IPS-18a (cell line): ENCODE measurements at regions not wholly inside any gene's neighbourhood (a gene's known extent, or its start where the extent isn't known, plus 50 kb on each side); places are given as distances from the start of the nearest gene placed in this dataset.

Experiments
- H3K27ac ChIP-seq: one replicate; pipeline ENCODE4 v1.5.1; 2013; ENCODE audit warnings: low read length
- H3K27me3 ChIP-seq: one replicate; pipeline ENCODE4 v1.6.1; 2013; ENCODE audit warnings: mild to moderate bottlenecking, low read length; ENCODE audit not compliant: control insufficient read depth, insufficient read depth
- H3K36me3 ChIP-seq: one replicate; pipeline ENCODE4 v1.6.1; 2013; ENCODE audit warnings: low read depth, low read length; ENCODE audit not compliant: control insufficient read depth
- H3K4me1 ChIP-seq: one replicate; pipeline ENCODE4 v1.6.1; 2013; ENCODE audit warnings: low read depth, low read length; ENCODE audit not compliant: control insufficient read depth
- H3K4me3 ChIP-seq: one replicate; pipeline ENCODE4 v1.5.1; 2013; ENCODE audit warnings: low read length
- H3K9ac ChIP-seq: one replicate; pipeline ENCODE4 v1.6.1; 2013; ENCODE audit warnings: mild to moderate bottlenecking, low read length, moderate library complexity
- H3K9me3 ChIP-seq: one replicate; pipeline ENCODE4 v1.6.1; 2013; ENCODE audit warnings: low read depth, low read length; ENCODE audit not compliant: control insufficient read depth

DNA sequence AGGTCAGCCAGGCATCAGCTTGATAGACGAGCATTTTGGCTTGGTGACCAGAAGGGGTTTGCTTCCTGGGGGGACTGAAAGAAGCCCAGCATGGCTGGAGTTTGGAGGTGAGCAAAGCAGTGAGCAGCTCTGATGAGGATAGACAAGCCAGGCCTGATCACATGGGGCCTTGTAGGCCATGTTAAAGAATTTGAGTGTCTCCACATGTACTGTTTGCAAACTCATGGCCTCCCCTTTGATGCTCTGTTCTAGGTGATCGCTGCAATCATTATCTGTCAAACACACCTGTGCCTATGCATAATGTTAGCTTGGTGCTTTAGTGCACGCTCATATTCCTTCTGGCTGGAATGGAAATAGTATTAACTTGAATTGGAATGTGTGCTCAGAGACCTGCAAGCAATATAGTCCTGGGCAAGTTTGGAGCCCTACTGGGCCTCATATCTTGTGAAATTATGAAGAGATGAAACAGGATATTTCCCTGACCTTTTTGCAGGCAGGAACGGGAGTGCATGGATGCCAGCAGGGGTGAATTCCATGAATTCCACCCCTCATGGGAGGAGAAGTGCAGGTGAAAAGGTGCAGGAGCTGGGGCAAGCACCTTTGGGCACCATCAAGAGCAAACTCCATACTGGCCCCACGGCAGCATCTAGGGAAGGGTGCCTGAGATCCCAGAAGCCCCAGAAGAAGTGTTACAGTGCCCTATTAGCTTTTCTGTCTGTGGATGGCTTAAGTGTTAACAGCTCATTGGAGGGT, 480.5 kb downstream of the EPM2A start:
- H3K27ac ChIP-seq, result no peak overlapping the region
- no peaks in the 10 kb centered on the region for H3K9me3 ChIP-seq
- no peaks in the 10 kb centered on the region for H3K27me3 ChIP-seq
- no peak overlapping the region for H3K9ac ChIP-seq
- no peak overlapping the region for H3K4me3 ChIP-seq
- no peaks in the 10 kb centered on the region for H3K4me1 ChIP-seq
- H3K36me3 ChIP-seq, result no peaks in the 10 kb centered on the region

DNA sequence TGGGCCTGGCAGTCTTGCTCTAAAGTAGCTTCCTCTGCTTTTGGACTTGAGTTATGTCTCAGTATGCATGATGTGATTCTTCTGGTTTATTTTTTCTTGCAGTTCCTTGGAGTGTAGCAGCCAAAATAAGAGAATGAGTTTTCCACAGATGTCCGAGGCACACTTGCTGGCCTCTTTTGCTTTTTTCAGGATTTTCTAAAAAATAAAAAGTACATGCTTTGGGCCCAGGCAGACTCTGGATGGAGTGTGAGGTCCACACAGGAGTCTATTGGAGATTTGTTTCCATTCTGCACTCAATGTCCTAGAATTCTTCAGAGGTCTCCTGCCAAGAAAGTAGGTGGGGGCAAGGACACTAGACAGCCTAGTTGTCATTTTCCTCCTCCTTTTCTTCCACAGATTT, 477.6 kb downstream of the EPM2A start:
- H3K9ac ChIP-seq, result no peak overlapping the region
- no peaks in the 10 kb centered on the region for H3K36me3 ChIP-seq
- no peaks in the 10 kb centered on the region for H3K27me3 ChIP-seq
- H3K27ac ChIP-seq, result no peak overlapping the region
- no peaks in the 10 kb centered on the region for H3K9me3 ChIP-seq
- no peak overlapping the region for H3K4me3 ChIP-seq
- no peaks in the 10 kb centered on the region for H3K4me1 ChIP-seq

GRCh38 chr6:145258122-145258521, 477.2 kb downstream of the EPM2A start:
- no peaks in the 10 kb centered on the region for H3K27me3 ChIP-seq
- H3K36me3 ChIP-seq, result no peaks in the 10 kb centered on the region

GRCh38 chr6:145260484-145261175, 474.7 kb downstream of the EPM2A start:
- H3K27ac ChIP-seq, result no peak overlapping the region
- H3K9ac ChIP-seq, result no peak overlapping the region
- H3K4me1 ChIP-seq, result no peaks in the 10 kb centered on the region
- H3K36me3 ChIP-seq, result no peaks in the 10 kb centered on the region
- H3K9me3 ChIP-seq, result no peaks in the 10 kb centered on the region
- H3K27me3 ChIP-seq, result no peaks in the 10 kb centered on the region
- H3K4me3 ChIP-seq, result no peak overlapping the region

More at GRCh38 chr6:145258122-145258521, 477.2 kb downstream of the EPM2A start:
- H3K4me1 ChIP-seq, result no peaks in the 10 kb centered on the region
- no peak overlapping the region for H3K27ac ChIP-seq
- H3K9ac ChIP-seq, result no peak overlapping the region
- no peaks in the 10 kb centered on the region for H3K9me3 ChIP-seq
- H3K4me3 ChIP-seq, result no peak overlapping the region

GRCh38 chr6:145261758-145262157, 473.6 kb downstream of the EPM2A start:
- H3K4me1 ChIP-seq, result no peaks in the 10 kb centered on the region

GRCh38 chr6:145262771-145263170, 472.5 kb downstream of the EPM2A start:
- no peaks in the 10 kb centered on the region for H3K36me3 ChIP-seq
- H3K4me3 ChIP-seq, result no peak overlapping the region
- H3K9me3 ChIP-seq, result no peaks in the 10 kb centered on the region
- H3K4me1 ChIP-seq, result no peaks in the 10 kb centered on the region
- no peak overlapping the region for H3K9ac ChIP-seq
- H3K27ac ChIP-seq, result no peak overlapping the region
- H3K27me3 ChIP-seq, result no peaks in the 10 kb centered on the region

More at GRCh38 chr6:145261758-145262157, 473.6 kb downstream of the EPM2A start:
- Histone ChIP-seq H3K4me3 (no peak overlapping the region), H3K27ac (no peak overlapping the region), H3K9ac (no peak overlapping the region), H3K27me3 (no peaks in the 10 kb centered on the region), H3K36me3 (no peaks in the 10 kb centered on the region), H3K9me3 (no peaks in the 10 kb centered on the region)

DNA sequence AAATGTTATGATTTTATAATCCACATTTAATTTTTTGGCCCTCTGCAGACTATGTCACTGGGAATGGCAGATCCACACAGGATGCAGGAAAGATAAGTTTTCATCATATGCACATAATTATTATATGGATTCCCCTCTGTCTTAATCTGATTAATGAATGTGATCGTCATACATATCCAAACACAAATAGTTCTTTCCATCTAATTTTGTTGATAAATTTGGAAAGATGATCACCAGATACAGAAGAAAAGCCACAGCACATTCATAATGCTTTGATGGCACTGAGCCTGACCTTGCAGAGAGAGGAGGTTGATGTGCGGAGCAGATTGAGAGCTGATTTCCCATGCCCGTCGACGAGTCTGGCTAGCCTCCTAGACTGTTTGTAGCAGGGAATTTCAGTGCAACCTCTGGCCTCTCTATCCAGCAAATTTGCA, 471.5 kb downstream of the EPM2A start:
- H3K27ac ChIP-seq, result no peak overlapping the region
- no peaks in the 10 kb centered on the region for H3K4me1 ChIP-seq
- no peaks in the 10 kb centered on the region for H3K27me3 ChIP-seq
- no peaks in the 10 kb centered on the region for H3K36me3 ChIP-seq
- no peaks in the 10 kb centered on the region for H3K9me3 ChIP-seq
- H3K4me3 ChIP-seq, result no peak overlapping the region
- no peak overlapping the region for H3K9ac ChIP-seq

DNA sequence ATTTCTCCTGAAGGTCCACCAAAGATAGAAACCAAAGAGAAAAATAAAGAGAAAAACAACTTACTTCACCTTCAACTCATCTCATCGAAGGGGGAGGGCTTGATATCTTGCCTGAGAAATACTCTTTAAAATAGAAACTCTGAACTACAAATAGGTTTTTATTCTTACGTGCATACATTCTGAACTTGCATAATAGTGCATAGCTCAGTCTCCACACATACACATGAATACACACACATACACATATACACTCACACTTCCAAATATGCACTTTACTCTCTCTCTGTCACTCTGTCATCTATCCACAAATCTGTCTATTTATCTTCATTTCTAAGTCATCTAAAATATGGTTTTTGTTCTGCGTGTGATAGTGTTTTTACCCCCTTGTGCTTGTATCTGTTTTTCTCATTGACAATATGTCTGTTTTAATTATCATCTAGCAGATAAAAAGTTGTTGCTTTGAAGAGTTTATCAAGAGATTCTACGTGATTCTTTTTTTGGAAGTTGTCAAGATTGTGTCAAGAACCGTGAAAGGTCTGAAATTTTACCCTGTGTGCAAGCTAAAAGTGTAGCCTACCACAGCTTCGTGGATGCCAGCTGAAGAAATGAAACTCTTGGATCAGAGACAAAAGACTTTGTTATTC, 468.8 kb downstream of the EPM2A start:
- no peak overlapping the region for H3K9ac ChIP-seq
- H3K9me3 ChIP-seq, result no peaks in the 10 kb centered on the region
- H3K36me3 ChIP-seq, result no peaks in the 10 kb centered on the region
- H3K27me3 ChIP-seq, result no peaks in the 10 kb centered on the region
- no peak overlapping the region for H3K4me3 ChIP-seq
- H3K4me1 ChIP-seq, result no peaks in the 10 kb centered on the region
- no peak overlapping the region for H3K27ac ChIP-seq

DNA sequence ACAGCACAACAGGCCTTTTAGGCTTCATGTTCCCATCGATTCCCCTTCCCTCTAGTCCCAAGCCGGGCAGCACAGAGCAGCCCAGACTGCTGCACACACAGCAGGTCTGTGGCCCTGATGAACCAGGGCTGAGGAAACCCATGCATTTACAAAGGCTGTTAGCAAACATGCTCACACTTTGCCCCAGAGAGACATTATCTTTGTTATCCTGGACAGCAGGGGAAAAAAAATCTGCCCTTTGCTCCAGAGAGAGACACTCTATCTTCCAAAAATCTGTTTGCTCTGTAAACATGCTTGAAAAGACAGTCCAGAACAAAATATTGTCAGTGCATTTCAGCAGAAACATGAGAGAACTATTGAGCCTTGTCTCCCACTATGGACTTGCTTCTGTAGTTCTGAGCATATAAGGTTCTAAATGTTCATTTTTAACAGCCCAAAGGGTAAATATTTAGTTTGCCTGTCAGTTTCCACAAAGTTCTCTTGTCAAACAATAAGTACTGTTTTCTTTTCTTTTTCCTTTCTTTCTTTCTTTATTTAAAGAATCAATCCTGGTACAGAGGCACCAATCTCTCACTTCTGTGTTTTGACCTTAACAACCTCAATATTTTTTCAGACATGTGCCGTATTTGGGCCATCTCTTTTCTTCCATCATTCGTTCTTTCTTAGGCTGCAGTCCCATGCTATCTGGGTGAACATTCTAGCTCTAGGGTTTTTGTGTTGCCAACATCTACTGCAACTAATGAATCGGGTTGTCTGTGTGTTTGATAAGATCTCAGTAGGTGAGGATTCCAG, 468.0 kb downstream of the EPM2A start:
- H3K36me3 ChIP-seq, result no peaks in the 10 kb centered on the region
- H3K4me1 ChIP-seq, result no peaks in the 10 kb centered on the region
- no peak overlapping the region for H3K4me3 ChIP-seq
- no peaks in the 10 kb centered on the region for H3K27me3 ChIP-seq
- H3K9me3 ChIP-seq, result no peaks in the 10 kb centered on the region
- no peak overlapping the region for H3K9ac ChIP-seq
- no peak overlapping the region for H3K27ac ChIP-seq

DNA sequence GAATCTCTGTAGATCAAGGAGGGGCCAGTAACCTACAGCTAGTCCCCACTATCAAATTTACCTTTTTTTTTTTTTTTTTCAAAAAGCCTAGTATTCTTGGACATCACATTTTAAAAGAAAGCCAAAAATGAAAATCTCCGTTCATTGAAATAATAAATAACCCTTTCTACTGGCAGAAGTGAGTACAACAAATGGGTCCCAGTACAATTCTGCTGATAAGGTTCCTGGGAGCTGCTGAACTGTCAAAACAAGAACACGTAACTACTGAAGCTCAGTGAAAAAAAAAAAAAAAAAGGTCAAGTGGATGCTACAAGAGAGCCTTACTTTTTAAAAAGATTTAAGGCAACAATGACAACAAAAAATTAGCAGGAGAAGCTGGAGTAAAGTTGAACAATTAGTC, 464.9 kb downstream of the EPM2A start:
- no peaks in the 10 kb centered on the region for H3K4me1 ChIP-seq
- H3K9me3 ChIP-seq, result no peaks in the 10 kb centered on the region
- H3K4me3 ChIP-seq, result no peak overlapping the region
- H3K27ac ChIP-seq, result no peak overlapping the region
- no peaks in the 10 kb centered on the region for H3K36me3 ChIP-seq
- H3K27me3 ChIP-seq, result no peaks in the 10 kb centered on the region
- H3K9ac ChIP-seq, result no peak overlapping the region

DNA sequence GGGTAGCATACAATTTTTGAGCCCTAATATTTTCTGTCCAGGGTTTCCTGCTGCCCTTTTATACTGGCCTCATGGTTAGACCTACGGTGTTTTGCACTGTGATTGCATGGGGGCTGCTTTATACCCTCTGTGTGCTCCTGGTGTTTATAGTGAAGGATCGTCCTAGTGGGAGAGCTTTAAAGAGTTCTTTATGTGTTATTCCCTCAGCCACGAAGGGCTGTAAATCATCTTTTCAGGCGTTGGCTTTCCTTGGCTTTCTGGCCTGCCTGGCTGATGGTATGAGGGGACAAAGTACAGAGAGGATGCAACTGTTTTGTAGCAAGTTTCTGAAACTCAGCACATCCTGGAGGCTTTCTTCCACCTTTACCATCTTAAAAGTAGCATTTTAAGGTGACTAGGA, 464.3 kb downstream of the EPM2A start:
- Histone ChIP-seq H3K27ac (no peak overlapping the region), H3K4me3 (no peak overlapping the region), H3K9me3 (no peaks in the 10 kb centered on the region), H3K4me1 (no peaks in the 10 kb centered on the region), H3K9ac (no peak overlapping the region), H3K27me3 (no peaks in the 10 kb centered on the region), H3K36me3 (no peaks in the 10 kb centered on the region)
